ENCODE measurements at regions not wholly inside any gene's neighbourhood (a gene's known extent, or its start where the extent isn't known, plus 50 kb on each side); places are given as distances from the start of the nearest gene placed in this dataset.

GRCh38 chr5:15991586-15991985 lies 188.0 kb downstream of the MARCHF11 start:
- CTCF ChIA-PET, result no interaction called here
- intact Hi-C loops (cut with micrococcal nuclease; ENCODE audit: unreplicated experiment), result loop anchor here (10.0 kb wide), 1 partner anchor 887 kb away; no protein-coding TSS in a partner anchor

More at GRCh38 chr5:15991586-15991985, 188.0 kb downstream of the MARCHF11 start:
- Histone ChIP-seq H3K9me3 (ENCODE audit: insufficient read depth, low read depth) (no peaks in the 10 kb centered on the region), H3K4me3 (no peak overlapping the region), H3K36me3 (ENCODE audit: low read depth) (no peaks in the 10 kb centered on the region), H3K4me2 (no peak overlapping the region), H3K27ac (no peak overlapping the region), H3F3A (ENCODE audit: insufficient read depth, low read depth) (no peaks in the 10 kb centered on the region), H3K79me2 (ENCODE audit: low read depth) (no peaks in the 10 kb centered on the region), H4K20me1 (ENCODE audit: insufficient read depth) (no peaks in the 10 kb centered on the region), H3K9me2 (ENCODE audit: insufficient read depth) (no peaks in the 10 kb centered on the region), H3K4me1 (replicated peaks; ENCODE audit: insufficient read depth) (no peaks in the 10 kb centered on the region), H2AFZ (no peak overlapping the region), H3K27me3 (ENCODE audit: insufficient read depth, low read depth) (no peaks in the 10 kb centered on the region)
- POLR2A ChIA-PET (ENCODE audit: unreplicated experiment), result no interaction called here
- no peak for DNase-seq
- no TSS peak for BruUV-seq (replicated peaks)
- no peak for TF ChIP-seq CTCF (conservative IDR thresholded peaks at IDR 0.05)
- TF ChIP-seq EZH2 (IDR thresholded peaks at IDR 0.05; ENCODE audit: low read depth), result no peak
